WTC11 (cell line): ENCODE measurements at regions not wholly inside any gene's neighbourhood (a gene's known extent, or its start where the extent isn't known, plus 50 kb on each side); places are given as distances from the start of the nearest gene placed in this dataset.

Experiments
- ATAC-seq: fragments of 200-7000 bp; cut with Tn5 transposase; 2 replicates; pipeline ENCODE4 v1.10.0; 2021; ENCODE audit warnings: mild to moderate bottlenecking, moderate library complexity
- CTCF ChIA-PET: fragments of 300-600 bp; sonication (Branson Sonifier 250); formaldehyde crosslinking; loops from one replicate; lab custom pipeline; 2021; ENCODE audit warnings: antibody characterized with exemption; lab: Charles Lee
- POLR2A ChIA-PET: fragments of 350-600 bp; sonication (Branson Sonifier 250); formaldehyde crosslinking; loops from one replicate; lab custom pipeline; 2021; ENCODE audit warnings: antibody characterized with exemption; lab: Charles Lee
- DNase-seq: peaks from one replicate; pipeline ENCODE4 v3.0.0; 2021; ENCODE audit warnings: low spot score
- H3K27ac Mint-ChIP-seq: 2 replicates; pipeline ENCODE4 v1.8.0; 2021; ENCODE audit warnings: mixed read lengths
- H3K27me3 Mint-ChIP-seq: 2 replicates; pipeline ENCODE4 v1.8.0; 2021; ENCODE audit warnings: low read depth, mild to moderate bottlenecking, moderate library complexity, mixed read lengths
- H3K36me3 Mint-ChIP-seq: 2 replicates; pipeline ENCODE4 v1.8.0; 2021; ENCODE audit warnings: mixed read lengths
- H3K4me1 Mint-ChIP-seq: 2 replicates; pipeline ENCODE4 v1.8.0; 2022; ENCODE audit warnings: mixed read lengths
- H3K4me3 Mint-ChIP-seq: 2 replicates; pipeline ENCODE4 v1.8.0; 2021; ENCODE audit warnings: mild to moderate bottlenecking, moderate library complexity, mixed read lengths
- H3K9me3 Mint-ChIP-seq: 2 replicates; pipeline ENCODE4 v1.8.0; 2021; ENCODE audit warnings: mixed read lengths
- ATF2 ChIP-seq: sonication (generic); formaldehyde crosslinking; IDR thresholded peaks from 2 replicates; pipeline ENCODE4 v1.8.1; 2022; ENCODE audit warnings: low read depth, missing genetic modification reagents, borderline replicate concordance
- ATF6 ChIP-seq: sonication (generic); formaldehyde crosslinking; IDR thresholded peaks from 2 replicates; pipeline ENCODE4 v1.8.1; 2023; ENCODE audit warnings: mild to moderate bottlenecking, missing genetic modification reagents
- ELF4 ChIP-seq: sonication (generic); formaldehyde crosslinking; IDR thresholded peaks from 2 replicates; pipeline ENCODE4 v1.8.1; 2022; ENCODE audit warnings: low read depth, mild to moderate bottlenecking, moderate library complexity, missing genetic modification reagents
- ERG ChIP-seq: fragments of 250-450 bp; sonication (Bioruptor Pico); IDR thresholded peaks from 2 replicates; pipeline ENCODE4 v1.8.0; 2021; ENCODE audit warnings: mild to moderate bottlenecking
- FOXP1 ChIP-seq: sonication (generic); formaldehyde crosslinking; IDR thresholded peaks from 2 replicates; pipeline ENCODE4 v1.8.0; 2022; ENCODE audit warnings: missing genetic modification reagents, mild to moderate bottlenecking, moderate library complexity, borderline replicate concordance
- KAT7 ChIP-seq: sonication (generic); formaldehyde crosslinking; IDR thresholded peaks from 2 replicates; pipeline ENCODE4 v1.8.1; 2023; ENCODE audit warnings: missing genetic modification reagents, mild to moderate bottlenecking, borderline replicate concordance
- MYBL2 ChIP-seq: sonication (generic); formaldehyde crosslinking; IDR thresholded peaks from 2 replicates; pipeline ENCODE4 v1.8.1; 2023; ENCODE audit warnings: mild to moderate bottlenecking, moderate library complexity, missing genetic modification reagents
- NR3C1 ChIP-seq: sonication (generic); formaldehyde crosslinking; conservative IDR thresholded peaks from 2 replicates; pipeline ENCODE4 v1.8.1; 2023; ENCODE audit warnings: low read depth, mild to moderate bottlenecking, missing genetic modification reagents
- OVOL2 ChIP-seq: fragments of 250-450 bp; sonication (Bioruptor Pico); IDR thresholded peaks from 2 replicates; pipeline ENCODE4 v1.9.0; 2021; ENCODE audit warnings: mild to moderate bottlenecking, borderline replicate concordance
- SMAD4 ChIP-seq: sonication (generic); formaldehyde crosslinking; IDR thresholded peaks from 2 replicates; pipeline ENCODE4 v1.8.0; 2022; ENCODE audit warnings: mild to moderate bottlenecking, missing genetic modification reagents
- TEAD4 ChIP-seq: sonication (generic); formaldehyde crosslinking; IDR thresholded peaks from 2 replicates; pipeline ENCODE4 v1.8.0; 2022; ENCODE audit warnings: mild to moderate bottlenecking, missing genetic modification reagents
- TP53 ChIP-seq: sonication (generic); formaldehyde crosslinking; IDR thresholded peaks from 2 replicates; pipeline ENCODE4 v1.8.1; 2023; ENCODE audit warnings: mild to moderate bottlenecking, missing genetic modification reagents
- ZBTB43 ChIP-seq: sonication (generic); formaldehyde crosslinking; IDR thresholded peaks from 2 replicates; pipeline ENCODE4 v1.8.1; 2023; ENCODE audit warnings: mild to moderate bottlenecking, missing genetic modification reagents
- ZNF416 ChIP-seq: fragments of 250-450 bp; sonication (Bioruptor Pico); IDR thresholded peaks from 2 replicates; pipeline ENCODE4 v1.9.0; 2021; ENCODE audit warnings: mild to moderate bottlenecking, inconsistent platforms
- ZNF671 ChIP-seq: fragments of 250-450 bp; sonication (Bioruptor Pico); IDR thresholded peaks from 2 replicates; pipeline ENCODE4 v1.8.0; 2021; ENCODE audit warnings: mild to moderate bottlenecking
- TF ChIP-seq, protein P1 (sequence below): sonication (generic); formaldehyde crosslinking; IDR thresholded peaks from 2 replicates; pipeline ENCODE4 v1.8.0; 2022; ENCODE audit warnings: mild to moderate bottlenecking, missing genetic modification reagents
- TF ChIP-seq, protein P2 (sequence below): sonication (generic); formaldehyde crosslinking; conservative IDR thresholded peaks from 2 replicates; pipeline ENCODE4 v1.8.1; 2023; ENCODE audit warnings: mild to moderate bottlenecking, low read depth, missing genetic modification reagents, moderate library complexity
- TF ChIP-seq, protein P3 (sequence below): fragments of 250-450 bp; sonication (Bioruptor Pico); IDR thresholded peaks from 2 replicates; pipeline ENCODE4 v1.9.0; 2021; ENCODE audit warnings: mild to moderate bottlenecking
- TF ChIP-seq, protein P4 (sequence below): fragments of 250-450 bp; sonication (Bioruptor Pico); conservative IDR thresholded peaks from 2 replicates; pipeline ENCODE4 v1.9.0; 2021; ENCODE audit warnings: mild to moderate bottlenecking

DNA sequence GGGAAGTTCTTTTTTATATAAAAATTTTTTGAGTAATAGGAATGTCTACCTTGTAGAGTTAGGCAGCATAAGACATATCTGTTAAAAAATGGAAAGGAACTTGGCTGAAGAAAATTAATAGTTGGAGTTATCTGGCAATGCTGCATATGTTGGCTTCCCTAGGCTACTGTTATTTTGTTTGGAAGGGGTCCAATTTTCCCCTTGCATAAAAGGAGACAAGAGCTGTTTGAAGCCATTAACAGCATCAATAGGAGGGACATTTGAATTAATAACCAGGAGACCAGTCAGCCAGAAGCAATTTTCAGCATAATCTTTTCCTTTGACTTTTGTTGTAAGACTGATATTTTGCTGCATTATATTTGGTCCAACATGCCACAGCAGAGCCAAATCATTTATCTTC lies 80.9 kb upstream of the TAB2 start:
- Mint-ChIP-seq H3K36me3 (no peaks in the 10 kb centered on the region), H3K27me3 (no peaks in the 10 kb centered on the region), H3K4me1 (peaks cover 25% of the 10 kb centered on the region), H3K27ac (no peak overlapping the region), H3K9me3 (peaks cover 11% of the 10 kb centered on the region), H3K4me3 (no peak overlapping the region)
- ATAC-seq: no peak
- no peak for TF ChIP-seq SMAD4 (CRISPR knock-in tag)
- TF ChIP-seq ZNF416 (CRISPR knock-in tag): no peak
- TF ChIP-seq ERG: no peak
- TF ChIP-seq, protein P1, sequence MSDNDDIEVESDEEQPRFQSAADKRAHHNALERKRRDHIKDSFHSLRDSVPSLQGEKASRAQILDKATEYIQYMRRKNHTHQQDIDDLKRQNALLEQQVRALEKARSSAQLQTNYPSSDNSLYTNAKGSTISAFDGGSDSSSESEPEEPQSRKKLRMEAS: no peak
- TF ChIP-seq MYBL2 (CRISPR knock-in tag): no peak
- DNase-seq: no peak
- POLR2A ChIA-PET: no interaction called here
- CTCF ChIA-PET: interaction anchor here (1.2 kb wide), 1 partner anchor 8 kb away, joined by 3 read pairs; no protein-coding TSS in a partner anchor

- TF ChIP-seq, protein P2, sequence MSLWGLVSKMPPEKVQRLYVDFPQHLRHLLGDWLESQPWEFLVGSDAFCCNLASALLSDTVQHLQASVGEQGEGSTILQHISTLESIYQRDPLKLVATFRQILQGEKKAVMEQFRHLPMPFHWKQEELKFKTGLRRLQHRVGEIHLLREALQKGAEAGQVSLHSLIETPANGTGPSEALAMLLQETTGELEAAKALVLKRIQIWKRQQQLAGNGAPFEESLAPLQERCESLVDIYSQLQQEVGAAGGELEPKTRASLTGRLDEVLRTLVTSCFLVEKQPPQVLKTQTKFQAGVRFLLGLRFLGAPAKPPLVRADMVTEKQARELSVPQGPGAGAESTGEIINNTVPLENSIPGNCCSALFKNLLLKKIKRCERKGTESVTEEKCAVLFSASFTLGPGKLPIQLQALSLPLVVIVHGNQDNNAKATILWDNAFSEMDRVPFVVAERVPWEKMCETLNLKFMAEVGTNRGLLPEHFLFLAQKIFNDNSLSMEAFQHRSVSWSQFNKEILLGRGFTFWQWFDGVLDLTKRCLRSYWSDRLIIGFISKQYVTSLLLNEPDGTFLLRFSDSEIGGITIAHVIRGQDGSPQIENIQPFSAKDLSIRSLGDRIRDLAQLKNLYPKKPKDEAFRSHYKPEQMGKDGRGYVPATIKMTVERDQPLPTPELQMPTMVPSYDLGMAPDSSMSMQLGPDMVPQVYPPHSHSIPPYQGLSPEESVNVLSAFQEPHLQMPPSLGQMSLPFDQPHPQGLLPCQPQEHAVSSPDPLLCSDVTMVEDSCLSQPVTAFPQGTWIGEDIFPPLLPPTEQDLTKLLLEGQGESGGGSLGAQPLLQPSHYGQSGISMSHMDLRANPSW (CRISPR knock-in tag): no peak
- TF ChIP-seq, protein P3, sequence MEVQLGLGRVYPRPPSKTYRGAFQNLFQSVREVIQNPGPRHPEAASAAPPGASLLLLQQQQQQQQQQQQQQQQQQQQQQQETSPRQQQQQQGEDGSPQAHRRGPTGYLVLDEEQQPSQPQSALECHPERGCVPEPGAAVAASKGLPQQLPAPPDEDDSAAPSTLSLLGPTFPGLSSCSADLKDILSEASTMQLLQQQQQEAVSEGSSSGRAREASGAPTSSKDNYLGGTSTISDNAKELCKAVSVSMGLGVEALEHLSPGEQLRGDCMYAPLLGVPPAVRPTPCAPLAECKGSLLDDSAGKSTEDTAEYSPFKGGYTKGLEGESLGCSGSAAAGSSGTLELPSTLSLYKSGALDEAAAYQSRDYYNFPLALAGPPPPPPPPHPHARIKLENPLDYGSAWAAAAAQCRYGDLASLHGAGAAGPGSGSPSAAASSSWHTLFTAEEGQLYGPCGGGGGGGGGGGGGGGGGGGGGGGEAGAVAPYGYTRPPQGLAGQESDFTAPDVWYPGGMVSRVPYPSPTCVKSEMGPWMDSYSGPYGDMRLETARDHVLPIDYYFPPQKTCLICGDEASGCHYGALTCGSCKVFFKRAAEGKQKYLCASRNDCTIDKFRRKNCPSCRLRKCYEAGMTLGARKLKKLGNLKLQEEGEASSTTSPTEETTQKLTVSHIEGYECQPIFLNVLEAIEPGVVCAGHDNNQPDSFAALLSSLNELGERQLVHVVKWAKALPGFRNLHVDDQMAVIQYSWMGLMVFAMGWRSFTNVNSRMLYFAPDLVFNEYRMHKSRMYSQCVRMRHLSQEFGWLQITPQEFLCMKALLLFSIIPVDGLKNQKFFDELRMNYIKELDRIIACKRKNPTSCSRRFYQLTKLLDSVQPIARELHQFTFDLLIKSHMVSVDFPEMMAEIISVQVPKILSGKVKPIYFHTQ (CRISPR knock-in tag): no peak
- TF ChIP-seq ZBTB43 (CRISPR knock-in tag) (no peak), ZNF671 (CRISPR knock-in tag) (no peak), ATF6 (no peak), OVOL2 (CRISPR knock-in tag) (no peak), FOXP1 (no peak), NR3C1 (CRISPR knock-in tag) (no peak), ERG (no peak), TEAD4 (CRISPR knock-in tag) (no peak), TP53 (no peak), ELF4 (CRISPR knock-in tag) (no peak), ATF2 (CRISPR knock-in tag) (no peak), KAT7 (CRISPR knock-in tag) (no peak)
- TF ChIP-seq, protein P4, sequence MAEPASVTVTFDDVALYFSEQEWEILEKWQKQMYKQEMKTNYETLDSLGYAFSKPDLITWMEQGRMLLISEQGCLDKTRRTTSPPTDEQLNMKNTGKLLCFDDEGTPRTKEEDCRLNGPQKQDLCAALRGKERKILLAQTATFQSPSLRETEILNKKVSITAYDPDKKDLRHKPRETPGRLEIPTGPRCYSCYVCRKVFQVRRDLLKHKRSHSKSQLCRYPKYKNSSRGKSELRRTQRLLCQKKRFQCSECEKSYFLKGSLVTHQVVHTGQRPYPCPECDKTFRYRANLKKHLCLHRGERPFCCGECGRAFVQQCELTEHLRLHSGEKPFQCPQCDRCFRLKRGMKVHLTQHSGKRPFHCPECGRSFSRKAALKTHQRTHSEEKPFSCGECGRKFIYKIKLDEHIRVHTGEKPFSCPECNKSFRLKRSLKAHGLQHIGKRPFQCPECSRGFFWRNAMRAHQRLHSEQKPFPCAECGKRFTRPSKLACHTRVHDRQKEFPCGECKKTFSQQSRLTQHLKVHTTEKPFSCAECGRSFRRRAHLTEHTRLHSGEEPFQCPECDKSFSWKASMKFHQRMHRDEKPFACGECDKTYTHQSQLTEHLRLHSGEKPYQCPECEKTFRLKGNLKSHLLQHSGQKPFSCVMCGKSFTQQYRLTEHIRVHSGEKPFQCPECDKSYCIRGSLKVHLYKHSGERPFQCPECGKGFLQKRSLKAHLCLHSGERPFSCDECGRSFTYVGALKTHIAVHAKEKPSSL: no peak
- Mint-ChIP-seq H3K27ac (no peak overlapping the region), H3K27me3 (no peaks in the 10 kb centered on the region), H3K4me1 (peaks cover 18% of the 10 kb centered on the region), H3K9me3 (peaks cover 11% of the 10 kb centered on the region), H3K4me3 (no peak overlapping the region), H3K36me3 (no peaks in the 10 kb centered on the region)
- ATAC-seq: no peak
- no peak for DNase-seq
- ChIA-PET POLR2A (no interaction called here), CTCF (interaction anchor here (1.2 kb wide), 1 partner anchor 9 kb away, joined by 3 read pairs; no protein-coding TSS in a partner anchor)
These were observed 80.0 kb upstream of the TAB2 start for GRCh38 chr6:149237464-149237863.
